K562 (cell line): ENCODE measurements at regions not wholly inside any gene's neighbourhood (a gene's known extent, or its start where the extent isn't known, plus 50 kb on each side); places are given as distances from the start of the nearest gene placed in this dataset.

Experiments
- BCL6 ChIP-seq: fragments of 250-450 bp; sonication (Bioruptor Pico); IDR thresholded peaks from 2 replicates; pipeline ENCODE4 v1.4.0; 2020
- BRD9 ChIP-seq: fragments of 450-650 bp; IDR thresholded peaks from 2 replicates; pipeline ENCODE4 v1.6.1; 2018; ENCODE audit warnings: low read depth; ENCODE audit not compliant: partially characterized antibody
- GABPB1 ChIP-seq: sonication (generic); formaldehyde crosslinking; IDR thresholded peaks from 2 replicates; pipeline ENCODE4 v1.8.0; 2022; ENCODE audit warnings: mild to moderate bottlenecking, missing genetic modification reagents
- GMEB1 ChIP-seq: fragments of 250-450 bp; sonication (Bioruptor Pico); IDR thresholded peaks from 2 replicates; pipeline ENCODE4 v1.4.0; 2020; ENCODE audit warnings: mild to moderate bottlenecking

GRCh38 chr1:47594627-47595026 is 156.8 kb downstream of the FOXD2 start:
- no peak for TF ChIP-seq BCL6 (CRISPR knock-in tag)
- TF ChIP-seq GABPB1 (CRISPR knock-in tag), result no peak
- TF ChIP-seq BRD9, result no peak
- TF ChIP-seq GMEB1 (CRISPR knock-in tag), result no peak
